NCI-H128 (cell line): ENCODE measurements at regions not wholly inside any gene's neighbourhood (a gene's known extent, or its start where the extent isn't known, plus 50 kb on each side); places are given as distances from the start of the nearest gene placed in this dataset.
"Not testable (repeated sequence)": the region's sequence is repeated elsewhere in the genome, so short reads cannot be mapped to it uniquely, and the experiment has no call there.

Experiments used
- DNase-seq: peaks from one replicate; lab custom pipeline; 2025; ENCODE audit not compliant: unreplicated experiment; lab: John Stamatoyannopoulos, UW

- DNase-seq: peak; percentile 40
Observed at GRCh38 chr9:71285191-71285656, 163.8 kb upstream of the TRPM3 start.

- DNase-seq: not testable (repeated sequence)
Observed at GRCh38 chr9:71282116-71282515, 160.7 kb upstream of the TRPM3 start.

DNA sequence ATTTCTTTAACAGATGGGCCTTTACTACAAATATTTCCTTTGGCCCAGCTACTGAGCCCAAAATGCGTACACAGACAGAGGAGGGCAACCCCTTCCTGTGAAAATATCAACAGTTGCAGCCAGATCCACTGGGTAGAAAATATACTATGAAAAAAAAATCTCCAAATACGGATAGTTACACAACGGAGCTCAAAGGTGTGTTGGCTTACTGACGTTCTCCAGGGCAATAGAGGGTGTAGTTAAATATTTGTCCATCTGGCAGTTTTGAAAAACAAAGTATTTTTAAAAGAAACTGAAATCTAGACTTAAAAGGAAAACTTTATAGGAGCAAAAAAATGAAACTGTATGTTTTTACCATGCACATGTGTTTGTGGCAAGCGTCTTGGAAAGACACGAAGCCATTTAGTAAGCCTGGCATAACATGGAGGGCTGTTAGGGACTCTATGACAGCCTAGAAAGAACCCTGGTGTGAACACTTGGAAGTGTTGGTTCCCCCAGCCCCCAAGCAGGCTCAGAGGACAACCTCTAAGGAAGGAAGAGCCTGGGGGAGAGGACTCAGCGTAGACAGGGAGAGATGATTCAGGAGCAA is 157.8 kb upstream of the TRPM3 start:
- DNase-seq: no peak

DNA sequence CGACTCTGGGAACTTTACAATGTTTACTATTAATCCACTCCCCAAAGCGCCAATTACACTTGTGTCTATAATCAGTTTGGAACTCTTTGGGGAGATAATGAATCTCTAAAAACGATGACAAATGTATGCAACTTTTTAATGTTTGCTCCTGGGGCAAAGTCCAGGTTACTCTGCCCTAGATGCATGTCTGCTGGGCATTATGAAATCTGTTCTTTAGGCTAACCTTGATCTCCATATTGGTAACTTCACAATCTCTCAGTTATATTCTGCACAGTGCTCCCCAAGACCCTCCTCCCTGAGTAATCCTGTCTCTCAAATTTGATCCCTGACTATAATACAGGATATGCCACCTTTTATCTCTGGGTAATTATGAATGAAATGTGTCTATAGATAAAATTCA is 152.2 kb upstream of the TRPM3 start:
- DNase-seq: no peak

DNA sequence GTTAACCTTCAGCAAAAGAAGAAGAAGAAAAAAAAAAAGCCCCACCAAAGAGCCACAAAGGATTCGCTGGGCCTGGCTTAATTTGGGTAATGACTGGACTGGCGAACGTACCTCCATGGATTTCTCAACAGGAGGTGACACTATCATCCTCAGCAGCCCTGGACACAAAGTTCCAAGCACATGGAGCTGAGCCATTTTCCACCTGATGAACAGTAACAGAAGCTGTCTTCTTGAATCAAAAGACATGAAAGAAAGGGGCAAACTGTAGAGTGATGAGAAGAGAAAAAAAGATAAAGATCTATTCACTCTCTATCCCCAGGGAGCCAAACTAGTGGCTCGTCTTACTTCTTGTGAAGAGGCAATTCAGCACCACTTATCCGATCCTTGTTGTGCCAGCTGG is 150.2 kb upstream of the TRPM3 start:
- DNase-seq: no peak

GRCh38 chr9:71270554-71270953 is 149.1 kb upstream of the TRPM3 start:
- DNase-seq: no peak

DNA sequence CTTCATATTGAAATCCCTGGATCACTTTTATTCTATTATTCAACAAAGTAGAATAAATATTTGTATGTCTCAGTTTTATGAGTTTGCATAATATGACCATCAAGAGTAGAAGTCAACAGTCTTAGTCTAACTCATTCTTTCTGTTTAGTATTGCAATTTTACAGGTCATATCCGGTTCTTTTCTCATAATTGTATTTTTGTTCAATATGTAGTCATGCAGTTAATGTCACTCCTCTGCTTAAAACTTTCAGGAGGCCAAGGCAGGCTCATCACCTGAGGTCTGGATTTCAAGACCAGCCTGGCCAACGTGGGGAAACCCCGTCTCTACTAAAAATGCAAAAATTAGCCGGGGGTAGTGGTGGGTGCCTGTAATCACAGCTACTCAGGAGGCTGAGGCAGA is 148.4 kb upstream of the TRPM3 start:
- no peak for DNase-seq

DNA sequence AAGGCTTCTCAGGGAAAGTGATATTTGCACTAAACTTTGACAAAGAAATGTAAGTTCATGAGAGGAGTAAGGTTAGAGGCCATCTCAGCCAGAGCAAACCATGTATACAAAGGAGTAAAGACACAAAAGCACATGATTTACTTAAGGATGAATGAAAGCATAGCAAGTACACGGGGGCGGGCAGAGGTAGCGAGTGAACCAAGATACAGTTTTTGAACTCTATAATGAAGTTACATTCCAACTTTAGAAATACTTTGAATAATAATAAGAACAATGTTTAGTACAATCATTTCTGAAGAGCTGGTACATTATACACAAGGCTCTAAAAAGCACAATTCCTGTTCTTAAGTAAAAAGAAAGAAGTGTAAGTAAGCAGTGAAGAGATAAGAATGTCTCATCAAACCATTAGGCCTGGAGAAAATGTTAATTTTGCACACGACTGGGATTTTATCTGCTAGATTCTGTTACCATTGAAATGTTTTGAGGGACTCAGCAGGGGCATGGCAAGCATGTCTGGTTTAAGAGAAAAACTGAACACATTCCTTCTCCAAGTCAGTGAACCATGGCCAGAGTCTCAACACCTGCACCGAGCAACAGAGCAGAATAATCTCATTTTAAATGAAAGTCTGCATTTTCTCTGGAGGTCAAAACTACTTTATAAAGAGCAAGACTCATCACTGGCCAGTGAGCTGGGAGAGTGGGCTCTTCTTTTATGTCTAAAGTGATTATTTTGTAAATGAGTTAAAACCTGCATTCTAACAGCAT is 147.6 kb upstream of the TRPM3 start:
- DNase-seq: no peak

GRCh38 chr9:71263451-71263850 is 142.0 kb upstream of the TRPM3 start:
- DNase-seq: no peak

DNA sequence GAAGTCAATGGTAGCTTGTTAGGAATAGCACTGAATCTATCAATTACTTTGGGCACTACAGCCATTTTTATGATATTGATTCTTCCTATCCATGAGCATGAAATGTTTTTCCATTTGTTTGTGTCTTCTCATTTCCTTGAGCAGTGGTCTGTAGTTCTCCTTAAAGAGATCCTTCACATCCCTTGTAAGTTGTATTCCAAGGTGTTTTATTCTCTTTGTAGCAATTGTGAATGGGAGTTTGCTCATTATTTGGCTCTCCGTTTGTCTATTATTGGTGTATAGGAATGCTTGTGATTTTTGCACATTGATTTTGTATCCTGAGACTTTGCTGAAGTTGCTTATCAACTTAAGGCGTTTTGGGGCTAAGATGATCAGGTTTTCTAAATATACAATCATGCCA is 139.0 kb upstream of the TRPM3 start:
- DNase-seq: not testable (repeated sequence)

- DNase-seq: no peak
Observed at GRCh38 chr9:71254592-71255277, 133.3 kb upstream of the TRPM3 start.

- DNase-seq: no peak
Observed at GRCh38 chr9:71253011-71253410, 131.6 kb upstream of the TRPM3 start.

- DNase-seq: no peak
Observed at GRCh38 chr9:71250581-71250980, 129.2 kb upstream of the TRPM3 start.

DNA sequence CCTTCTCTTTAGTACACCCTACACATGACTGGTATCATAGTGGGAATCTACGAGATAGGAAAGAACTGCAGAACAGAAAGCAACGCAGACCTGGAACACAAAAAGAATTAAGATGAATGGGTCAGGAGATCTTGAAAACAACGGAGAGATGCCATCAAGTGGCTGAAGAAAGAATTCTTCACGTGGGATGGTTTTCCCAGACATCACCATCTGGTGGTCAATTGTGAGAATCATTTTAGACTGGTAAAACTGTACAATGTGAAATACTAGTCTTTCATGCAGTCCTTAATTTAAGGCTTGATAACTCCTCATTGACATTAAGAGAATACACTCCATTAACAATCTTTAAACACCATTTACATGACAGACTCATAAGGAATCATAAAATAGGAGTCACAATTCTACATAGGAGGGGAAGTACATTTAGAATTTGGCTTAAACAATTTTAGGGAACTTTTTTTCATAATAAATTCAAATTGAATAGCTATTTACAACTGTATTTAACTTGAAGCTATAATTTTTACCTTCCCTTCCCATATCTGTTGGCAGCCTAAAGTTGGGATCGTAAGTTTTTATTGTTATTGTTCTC is 128.4 kb upstream of the TRPM3 start:
- no peak for DNase-seq

GRCh38 chr9:71245651-71246050 is 124.2 kb upstream of the TRPM3 start:
- no peak for DNase-seq

DNA sequence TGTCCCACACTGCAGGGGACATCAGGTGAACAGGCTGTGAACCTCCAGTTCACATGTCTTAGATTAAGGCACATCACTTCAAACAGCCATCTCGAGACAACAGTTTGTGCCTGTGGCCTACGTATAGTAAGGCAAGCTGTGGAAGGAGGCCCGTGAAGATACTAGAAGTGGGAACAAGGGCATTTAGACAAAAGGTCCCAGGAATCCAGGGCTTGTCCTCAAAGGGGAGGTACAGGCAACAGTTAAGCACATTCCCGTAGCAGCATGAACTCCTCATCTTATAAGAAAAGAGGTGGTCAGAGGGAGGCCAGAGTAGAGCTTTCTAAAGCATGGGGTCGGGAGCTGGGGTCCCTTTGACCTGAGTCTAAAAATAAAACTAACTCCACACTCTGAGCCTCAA is 122.5 kb upstream of the TRPM3 start:
- DNase-seq: no peak

DNA sequence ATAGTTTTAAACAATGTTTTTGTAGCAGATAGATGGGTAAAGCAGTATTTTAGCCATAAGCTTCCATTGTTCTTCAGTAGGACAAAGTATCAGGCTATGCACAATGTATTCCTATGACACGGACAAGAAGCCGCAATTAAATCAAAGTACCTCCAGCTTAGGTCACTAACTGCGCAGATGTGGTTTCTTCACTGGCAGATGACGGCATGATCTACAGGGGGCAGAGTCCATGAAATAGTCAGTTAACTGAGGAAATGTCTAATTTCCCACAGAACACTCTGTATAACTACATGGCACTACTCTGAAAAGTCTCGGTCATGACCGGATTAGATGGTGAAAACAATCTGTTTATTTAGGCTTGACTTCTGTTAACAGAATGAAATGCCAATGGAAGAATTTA is 120.7 kb upstream of the TRPM3 start:
- DNase-seq: no peak

DNA sequence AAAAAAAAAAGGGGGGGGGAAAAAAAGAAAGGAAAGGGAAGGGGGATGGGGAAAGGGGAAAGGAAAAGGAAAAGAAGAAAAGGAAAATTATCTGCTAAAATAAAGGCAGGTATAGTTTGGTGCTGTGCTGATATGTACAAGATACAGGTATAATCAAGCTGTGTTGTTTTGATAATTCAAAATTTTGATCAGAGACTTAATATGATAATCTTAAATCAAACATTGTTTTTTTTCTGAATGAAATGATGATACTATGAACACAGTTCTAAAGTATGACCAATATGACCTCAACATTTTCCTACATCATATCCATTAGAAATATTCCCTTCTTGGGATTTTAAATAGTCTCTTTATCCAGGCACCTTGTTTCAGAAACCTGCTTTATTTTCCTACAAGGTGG is 115.6 kb upstream of the TRPM3 start:
- no peak for DNase-seq

- no peak for DNase-seq
Observed at GRCh38 chr9:71233646-71234045, 112.2 kb upstream of the TRPM3 start.

DNA sequence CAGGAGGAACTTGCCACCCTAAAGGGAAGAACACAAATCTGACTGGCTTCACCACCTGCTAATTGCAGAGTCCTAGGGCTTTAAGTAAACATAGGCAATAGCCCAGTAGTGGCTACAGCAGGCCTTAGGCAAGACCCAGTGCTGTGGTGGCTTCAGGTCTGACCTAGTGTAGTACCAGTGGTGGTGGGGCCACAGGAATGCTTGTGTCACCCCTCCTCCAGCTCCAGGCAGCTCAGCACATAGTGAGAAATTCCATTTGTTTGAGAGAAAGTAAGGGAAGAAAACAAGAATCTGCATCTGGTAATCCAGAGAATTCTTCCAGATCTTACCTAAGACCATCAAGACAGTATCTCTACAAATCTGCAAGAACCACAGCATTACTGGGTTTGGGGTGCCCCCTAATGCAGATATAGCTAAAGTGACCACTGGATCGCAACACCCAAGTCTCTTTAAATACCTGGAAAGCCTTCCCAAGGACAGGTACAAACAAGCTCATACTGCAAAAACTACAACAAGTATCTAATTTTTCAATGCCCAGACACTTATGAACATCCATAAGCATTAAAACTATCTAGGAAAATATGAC is 102.6 kb upstream of the TRPM3 start:
- no peak for DNase-seq

DNA sequence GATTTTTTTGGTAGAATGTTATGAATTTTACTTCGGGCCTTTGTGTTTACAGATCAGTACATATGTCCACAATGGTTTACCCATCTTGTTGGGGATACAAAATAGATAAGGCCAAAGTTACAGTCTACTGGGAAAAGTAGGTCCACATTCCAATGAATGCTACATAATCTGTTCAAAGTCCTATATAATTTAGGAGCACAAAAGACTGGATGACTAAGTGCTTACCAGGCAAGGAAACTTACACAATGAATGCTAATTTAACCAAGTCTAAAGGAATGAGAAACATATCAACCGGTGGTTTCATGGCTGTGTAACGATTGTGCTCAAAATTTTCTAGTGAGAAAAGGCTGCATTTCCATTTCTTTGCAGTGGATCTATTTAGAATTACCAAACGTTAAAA is 97.4 kb upstream of the TRPM3 start:
- DNase-seq: no peak

- DNase-seq: no peak
Observed at GRCh38 chr9:71213633-71214032, 92.2 kb upstream of the TRPM3 start.
